ENCODE measurements at regions not wholly inside any gene's neighbourhood (a gene's known extent, or its start where the extent isn't known, plus 50 kb on each side); places are given as distances from the start of the nearest gene placed in this dataset.

GRCh38 chr1:5738911-5739462 is 253.2 kb downstream of the NPHP4 start:
- Mint-ChIP-seq H3K4me3 (no peak overlapping the region), H3K27ac (no peak overlapping the region), H3K4me1 (peaks cover 8% of the 10 kb centered on the region), H3K27me3 (ENCODE audit: insufficient read depth, low read depth) (peaks cover 8% of the 10 kb centered on the region), H3K36me3 (peaks cover 2% of the 10 kb centered on the region), H3K9me3 (peaks cover 4% of the 10 kb centered on the region)
- Histone ChIP-seq H3K79me2 (ENCODE audit: low read depth) (no peaks in the 10 kb centered on the region), H3K36me3 (no peaks in the 10 kb centered on the region), H3F3A (ENCODE audit: low read depth) (no peaks in the 10 kb centered on the region), H3K27me3 (no peaks in the 10 kb centered on the region), H4K20me1 (ENCODE audit: low read depth) (no peaks in the 10 kb centered on the region), H3K4me3 (no peak overlapping the region), H3K4me2 (no peak overlapping the region), H2AFZ (replicated peaks) (no peak overlapping the region), H3K27ac (no peak overlapping the region), H3K9me3 (ENCODE audit: low read depth) (no peaks in the 10 kb centered on the region), H3K4me1 (no peaks in the 10 kb centered on the region), H3K9ac (no peak overlapping the region)
- no peak for DNase-seq (ENCODE audit: low spot score)
- TF ChIP-seq CTCF (IDR thresholded peaks at IDR 0.05) (no peak), EZH2 (IDR thresholded peaks at IDR 0.05) (no peak), EZH2phosphoT487 (IDR thresholded peaks at IDR 0.05) (no peak)

- no peaks in the 10 kb centered on the region for H3F3A ChIP-seq (ENCODE audit: low read depth)
- no peak overlapping the region for H3K4me3 ChIP-seq
- H3K4me2 ChIP-seq, result no peak overlapping the region
- no peaks in the 10 kb centered on the region for H3K36me3 ChIP-seq
- no peaks in the 10 kb centered on the region for H3K9me3 ChIP-seq (ENCODE audit: low read depth)
- H4K20me1 ChIP-seq (ENCODE audit: low read depth), result no peaks in the 10 kb centered on the region
- Mint-ChIP-seq H3K4me1 (no peaks in the 10 kb centered on the region), H3K4me3 (no peak overlapping the region), H3K27me3 (ENCODE audit: insufficient read depth, low read depth) (peaks cover 2% of the 10 kb centered on the region), H3K36me3 (no peaks in the 10 kb centered on the region), H3K27ac (no peak overlapping the region), H3K9me3 (no peaks in the 10 kb centered on the region)
- no peaks in the 10 kb centered on the region for H3K27me3 ChIP-seq
- no peak overlapping the region for H3K27ac ChIP-seq
- no peaks in the 10 kb centered on the region for H3K79me2 ChIP-seq (ENCODE audit: low read depth)
- TF ChIP-seq EZH2 (IDR thresholded peaks at IDR 0.05) (no peak), CTCF (IDR thresholded peaks at IDR 0.05) (no peak), EZH2phosphoT487 (IDR thresholded peaks at IDR 0.05) (no peak)
- no peak overlapping the region for H3K9ac ChIP-seq
- H2AFZ ChIP-seq (replicated peaks), result no peak overlapping the region
- no peaks in the 10 kb centered on the region for H3K4me1 ChIP-seq
- DNase-seq (ENCODE audit: low spot score), result no peak
These were observed 255.1 kb downstream of the NPHP4 start for GRCh38 chr1:5737081-5737480.

GRCh38 chr1:5734996-5735395 is 257.2 kb downstream of the NPHP4 start:
- Histone ChIP-seq H3K4me1 (no peaks in the 10 kb centered on the region), H3K4me2 (no peak overlapping the region), H3K36me3 (no peaks in the 10 kb centered on the region), H3K79me2 (ENCODE audit: low read depth) (no peaks in the 10 kb centered on the region), H3K9ac (no peak overlapping the region), H3K27me3 (no peaks in the 10 kb centered on the region), H4K20me1 (ENCODE audit: low read depth) (no peaks in the 10 kb centered on the region), H2AFZ (replicated peaks) (no peak overlapping the region), H3F3A (ENCODE audit: low read depth) (no peaks in the 10 kb centered on the region), H3K4me3 (no peak overlapping the region), H3K27ac (no peak overlapping the region), H3K9me3 (ENCODE audit: low read depth) (no peaks in the 10 kb centered on the region)
- Mint-ChIP-seq H3K27ac (no peak overlapping the region), H3K36me3 (no peaks in the 10 kb centered on the region), H3K4me1 (no peaks in the 10 kb centered on the region), H3K27me3 (ENCODE audit: insufficient read depth, low read depth) (no peaks in the 10 kb centered on the region), H3K4me3 (no peak overlapping the region), H3K9me3 (no peaks in the 10 kb centered on the region)
- DNase-seq (ENCODE audit: low spot score), result no peak
- TF ChIP-seq CTCF (IDR thresholded peaks at IDR 0.05), result no peak

Data from neural progenitor cell (in vitro differentiated cells).